Upper lobe of right lung (tissue), 1 donor: ENCODE measurements at regions not wholly inside any gene's neighbourhood (a gene's known extent, or its start where the extent isn't known, plus 50 kb on each side); places are given as distances from the start of the nearest gene placed in this dataset.
A peak's percentile ranks its signal among the peaks of the same experiment; 100 is the strongest.

Experiments
- ATAC-seq: fragments of 200-7000 bp; cut with Tn5 transposase; one replicate; pipeline ENCODE4 v1.9.1; 2020; ENCODE audit warnings: mild to moderate bottlenecking, moderate library complexity
- DNase-seq: peaks from one replicate; pipeline ENCODE4 v3.0.0-alpha.2; 2020
- H3K27ac ChIP-seq: fragments of 200-600 bp; one replicate; pipeline ENCODE4 v1.8.0; 2022
- H3K27me3 ChIP-seq: fragments of 200-600 bp; one replicate; pipeline ENCODE4 v1.8.0; 2022; ENCODE audit warnings: mild to moderate bottlenecking
- H3K36me3 ChIP-seq: fragments of 200-600 bp; one replicate; pipeline ENCODE4 v1.8.0; 2022
- H3K4me1 ChIP-seq: fragments of 200-600 bp; one replicate; pipeline ENCODE4 v1.8.0; 2022
- H3K4me3 ChIP-seq: fragments of 200-600 bp; one replicate; pipeline ENCODE4 v1.8.0; 2022; ENCODE audit warnings: mild to moderate bottlenecking
- H3K9me3 ChIP-seq: fragments of 200-600 bp; one replicate; pipeline ENCODE4 v1.8.0; 2022
- intact Hi-C: fragments of 100-400 bp; cut with DNase I; formaldehyde crosslinking; loops from one replicate; pipeline ENCODE4 v1.11.0; 2022
- TF ChIP-seq, protein P1 (sequence below): fragments of 200-600 bp; IDR thresholded peaks from one replicate; pipeline ENCODE4 v1.8.0; 2022; ENCODE audit warnings: antibody characterized with exemption
- donor health status: DM: no; HTN: yes; CAD: no; lungs with severe emphysema.

DNA sequence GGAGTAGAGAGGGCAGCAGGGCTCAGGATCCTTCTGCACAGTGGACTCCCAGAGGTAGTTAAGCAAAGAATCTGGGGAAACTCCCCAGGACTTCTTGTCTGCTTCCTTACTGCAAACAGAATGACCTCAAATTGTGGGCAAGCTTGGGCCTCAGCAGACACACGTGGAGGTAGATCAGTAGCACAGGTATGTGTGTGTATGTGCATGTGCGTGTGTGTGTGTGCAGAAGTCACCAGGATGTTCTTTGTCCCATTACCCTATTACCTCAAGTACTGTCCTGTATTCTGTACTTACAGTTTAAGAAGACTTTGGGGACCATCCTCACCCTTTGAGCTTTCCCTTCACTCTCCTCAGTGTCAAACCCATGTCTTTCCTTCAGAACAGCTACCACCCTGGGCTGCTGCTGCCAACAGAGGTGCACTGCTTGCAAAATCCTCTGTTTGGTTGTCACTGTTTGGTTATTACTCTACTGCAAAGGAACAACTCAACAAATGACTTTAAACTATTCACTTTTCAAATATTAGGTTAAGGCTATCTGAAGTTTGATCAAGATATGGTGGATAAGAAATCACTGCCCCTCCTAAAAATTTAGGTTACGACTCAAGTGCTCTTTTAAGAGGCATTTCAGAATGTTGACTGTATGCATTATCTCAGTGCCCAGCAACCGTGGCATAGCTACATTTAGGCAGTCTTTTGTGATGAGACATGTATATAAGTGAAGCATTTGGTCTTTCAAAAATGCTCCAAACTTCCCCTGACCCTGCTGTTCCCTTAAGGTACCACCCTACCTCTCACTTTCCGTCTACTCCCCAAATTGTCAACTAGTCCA is 78.2 kb upstream of the MBIP start:
- ATAC-seq (peak; percentile 73), DNase-seq (no peak)
- H3K36me3 ChIP-seq: no peaks in the 10 kb centered on the region
- H3K9me3 ChIP-seq: no peaks in the 10 kb centered on the region
- H3K27me3 ChIP-seq: no peaks in the 10 kb centered on the region
- TF ChIP-seq, protein P1, sequence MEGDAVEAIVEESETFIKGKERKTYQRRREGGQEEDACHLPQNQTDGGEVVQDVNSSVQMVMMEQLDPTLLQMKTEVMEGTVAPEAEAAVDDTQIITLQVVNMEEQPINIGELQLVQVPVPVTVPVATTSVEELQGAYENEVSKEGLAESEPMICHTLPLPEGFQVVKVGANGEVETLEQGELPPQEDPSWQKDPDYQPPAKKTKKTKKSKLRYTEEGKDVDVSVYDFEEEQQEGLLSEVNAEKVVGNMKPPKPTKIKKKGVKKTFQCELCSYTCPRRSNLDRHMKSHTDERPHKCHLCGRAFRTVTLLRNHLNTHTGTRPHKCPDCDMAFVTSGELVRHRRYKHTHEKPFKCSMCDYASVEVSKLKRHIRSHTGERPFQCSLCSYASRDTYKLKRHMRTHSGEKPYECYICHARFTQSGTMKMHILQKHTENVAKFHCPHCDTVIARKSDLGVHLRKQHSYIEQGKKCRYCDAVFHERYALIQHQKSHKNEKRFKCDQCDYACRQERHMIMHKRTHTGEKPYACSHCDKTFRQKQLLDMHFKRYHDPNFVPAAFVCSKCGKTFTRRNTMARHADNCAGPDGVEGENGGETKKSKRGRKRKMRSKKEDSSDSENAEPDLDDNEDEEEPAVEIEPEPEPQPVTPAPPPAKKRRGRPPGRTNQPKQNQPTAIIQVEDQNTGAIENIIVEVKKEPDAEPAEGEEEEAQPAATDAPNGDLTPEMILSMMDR: no peak
- intact Hi-C loops: no loop called here
- H3K27ac ChIP-seq: peak overlapping the region; percentile 36
- H3K4me3 ChIP-seq: no peak overlapping the region
- H3K4me1 ChIP-seq: peaks cover 9% of the 10 kb centered on the region

DNA sequence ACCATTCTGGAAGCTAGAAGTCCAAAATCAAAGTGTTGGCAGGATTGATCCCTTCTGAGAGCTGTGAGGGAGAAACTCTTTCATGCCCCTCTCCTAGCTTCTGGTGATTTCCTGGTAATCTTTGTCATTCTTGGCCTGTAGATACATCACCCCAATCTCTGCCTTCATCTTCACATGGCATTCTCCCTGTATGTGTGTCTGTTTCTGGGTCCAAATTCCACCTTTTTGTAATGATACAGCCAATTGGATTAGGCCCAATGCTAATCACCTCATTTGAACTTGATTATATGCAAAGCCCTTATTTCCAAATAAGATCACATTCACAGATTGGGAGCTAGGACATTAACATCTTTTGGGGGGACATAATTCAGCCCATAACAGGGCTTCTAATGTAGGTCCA is 76.9 kb upstream of the MBIP start:
- DNase-seq: no peak
- H3K4me1 ChIP-seq: peaks cover 9% of the 10 kb centered on the region
- TF ChIP-seq, protein P1: no peak
- H3K36me3 ChIP-seq: no peaks in the 10 kb centered on the region
- no peak overlapping the region for H3K4me3 ChIP-seq
- no peak for ATAC-seq
- no peaks in the 10 kb centered on the region for H3K9me3 ChIP-seq
- intact Hi-C loops: no loop called here
- no peak overlapping the region for H3K27ac ChIP-seq
- H3K27me3 ChIP-seq: no peaks in the 10 kb centered on the region

DNA sequence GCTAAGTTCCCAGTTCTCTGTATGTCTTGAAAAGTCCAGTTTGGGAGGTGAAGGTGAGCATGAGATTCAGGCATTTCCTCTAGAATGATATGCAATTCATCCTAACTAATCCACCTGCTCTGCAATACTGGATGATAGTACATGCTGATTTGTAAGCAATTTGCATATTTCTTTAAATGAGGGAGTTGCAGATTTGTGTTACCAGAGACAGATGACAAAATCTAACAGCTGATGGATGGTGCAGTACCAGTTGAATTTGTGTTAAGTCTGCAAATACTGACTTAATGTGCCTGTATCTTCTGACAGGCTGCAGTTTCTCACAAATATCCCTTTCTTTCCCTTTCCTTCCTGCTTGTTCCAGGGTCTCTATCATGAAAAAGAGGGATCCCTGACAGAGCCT is 76.4 kb upstream of the MBIP start:
- intact Hi-C loops: no loop called here
- H3K4me3 ChIP-seq: no peak overlapping the region
- no peaks in the 10 kb centered on the region for H3K27me3 ChIP-seq
- no peaks in the 10 kb centered on the region for H3K9me3 ChIP-seq
- H3K27ac ChIP-seq: no peak overlapping the region
- DNase-seq (no peak), ATAC-seq (no peak)
- no peaks in the 10 kb centered on the region for H3K36me3 ChIP-seq
- peaks cover 6% of the 10 kb centered on the region for H3K4me1 ChIP-seq
- TF ChIP-seq, protein P1: no peak

DNA sequence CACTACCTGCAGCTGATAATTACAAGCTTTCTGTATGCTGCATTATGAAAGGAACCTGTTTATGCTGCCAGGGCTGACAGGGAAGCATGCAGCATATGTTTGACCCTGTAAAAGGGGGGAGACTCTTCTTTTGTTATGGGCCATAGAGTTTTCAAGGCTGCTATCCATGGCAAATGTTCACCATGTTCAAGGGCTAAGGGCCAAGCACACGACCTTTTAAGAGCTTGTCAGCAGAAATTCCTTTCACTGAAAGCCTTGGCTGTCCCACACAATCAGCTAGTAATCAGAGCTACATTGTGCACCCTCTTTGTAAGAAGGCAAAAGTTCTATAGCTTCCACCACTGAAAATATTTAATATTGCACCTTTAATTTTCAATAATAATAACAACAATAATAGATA is 74.2 kb upstream of the MBIP start:
- H3K27ac ChIP-seq: no peak overlapping the region
- TF ChIP-seq, protein P1: no peak
- no peaks in the 10 kb centered on the region for H3K36me3 ChIP-seq
- intact Hi-C loops: no loop called here
- DNase-seq (no peak), ATAC-seq (no peak)
- no peaks in the 10 kb centered on the region for H3K9me3 ChIP-seq
- H3K4me3 ChIP-seq: no peak overlapping the region
- no peaks in the 10 kb centered on the region for H3K27me3 ChIP-seq
- H3K4me1 ChIP-seq: no peaks in the 10 kb centered on the region

DNA sequence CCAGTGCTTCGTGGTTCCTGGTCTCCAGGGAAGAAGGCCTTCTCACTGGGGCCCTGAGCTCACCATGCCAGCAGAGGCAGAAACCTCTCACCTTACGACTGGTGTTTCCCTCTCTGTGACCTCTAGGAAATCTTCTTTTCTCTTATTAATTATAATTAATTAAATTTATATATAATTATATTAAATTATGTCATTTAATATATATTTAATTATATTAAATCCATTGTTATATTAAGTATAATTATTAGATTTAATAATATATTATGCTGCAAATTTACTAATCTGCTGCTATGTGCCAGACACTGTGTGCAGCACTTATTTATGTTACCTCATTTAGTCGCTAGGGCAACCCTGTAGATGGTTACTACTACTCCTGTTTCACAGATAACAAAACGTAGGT is 70.3 kb upstream of the MBIP start:
- H3K36me3 ChIP-seq: no peaks in the 10 kb centered on the region
- no peak overlapping the region for H3K4me3 ChIP-seq
- TF ChIP-seq, protein P1: no peak
- no peak for DNase-seq
- no peaks in the 10 kb centered on the region for H3K9me3 ChIP-seq
- no peak for ATAC-seq
- no peaks in the 10 kb centered on the region for H3K4me1 ChIP-seq
- H3K27me3 ChIP-seq: no peaks in the 10 kb centered on the region
- intact Hi-C loops: no loop called here
- H3K27ac ChIP-seq: no peak overlapping the region
